ENCODE measurements at regions not wholly inside any gene's neighbourhood (a gene's known extent, or its start where the extent isn't known, plus 50 kb on each side); places are given as distances from the start of the nearest gene placed in this dataset.

DNA sequence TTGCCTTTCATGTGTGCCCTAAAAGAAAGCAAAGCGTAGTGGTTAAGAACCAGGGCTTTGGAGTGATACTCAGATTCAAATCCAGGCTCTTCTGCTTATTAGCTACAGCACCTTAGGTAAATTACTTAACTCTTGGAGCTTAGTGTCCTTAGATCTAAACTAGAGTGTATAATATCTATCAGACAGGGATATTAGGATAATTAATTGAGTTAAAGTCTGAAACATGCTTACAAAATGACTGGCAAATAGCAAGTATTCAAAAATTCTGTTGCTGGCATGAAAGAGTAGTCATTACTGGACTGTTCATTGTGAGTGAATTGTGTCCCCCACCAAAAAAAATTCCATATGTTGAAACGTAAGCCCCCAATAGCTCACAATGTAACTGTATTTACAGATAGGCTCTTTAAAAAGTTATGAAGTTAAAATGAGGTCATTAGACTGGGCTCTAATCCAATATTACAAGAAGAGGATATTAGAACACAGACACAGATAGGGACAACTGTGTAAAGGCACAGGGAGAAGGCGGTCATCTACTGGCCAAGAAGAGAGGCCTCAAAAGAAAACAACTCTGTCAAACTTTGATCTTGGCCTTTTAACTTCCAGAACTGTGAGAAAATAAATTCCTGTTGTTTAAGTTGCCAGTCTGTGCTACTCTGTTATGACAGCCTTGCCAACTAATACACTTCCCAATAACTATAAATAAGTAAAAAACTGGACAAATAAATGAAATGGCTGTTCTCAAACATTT is 60.4 kb upstream of the LRRC3B start:
- 56 to 62% methylated on average over 3 of the region's 3 CpGs for WGBS, 2 donors
- Histone ChIP-seq H3K27me3 (no peaks in the 10 kb centered on the region), H3K9me3 (no peaks in the 10 kb centered on the region), H3K4me1 (no peaks in the 10 kb centered on the region), H3K4me3 (no peak overlapping the region), H3K27ac (no peak overlapping the region), H3K36me3 (ENCODE audit: low read depth, missing control alignments) (no peaks in the 10 kb centered on the region)
- TF ChIP-seq POLR2A (IDR thresholded peaks at IDR 0.05): no peak
- TF ChIP-seq, protein P1, sequence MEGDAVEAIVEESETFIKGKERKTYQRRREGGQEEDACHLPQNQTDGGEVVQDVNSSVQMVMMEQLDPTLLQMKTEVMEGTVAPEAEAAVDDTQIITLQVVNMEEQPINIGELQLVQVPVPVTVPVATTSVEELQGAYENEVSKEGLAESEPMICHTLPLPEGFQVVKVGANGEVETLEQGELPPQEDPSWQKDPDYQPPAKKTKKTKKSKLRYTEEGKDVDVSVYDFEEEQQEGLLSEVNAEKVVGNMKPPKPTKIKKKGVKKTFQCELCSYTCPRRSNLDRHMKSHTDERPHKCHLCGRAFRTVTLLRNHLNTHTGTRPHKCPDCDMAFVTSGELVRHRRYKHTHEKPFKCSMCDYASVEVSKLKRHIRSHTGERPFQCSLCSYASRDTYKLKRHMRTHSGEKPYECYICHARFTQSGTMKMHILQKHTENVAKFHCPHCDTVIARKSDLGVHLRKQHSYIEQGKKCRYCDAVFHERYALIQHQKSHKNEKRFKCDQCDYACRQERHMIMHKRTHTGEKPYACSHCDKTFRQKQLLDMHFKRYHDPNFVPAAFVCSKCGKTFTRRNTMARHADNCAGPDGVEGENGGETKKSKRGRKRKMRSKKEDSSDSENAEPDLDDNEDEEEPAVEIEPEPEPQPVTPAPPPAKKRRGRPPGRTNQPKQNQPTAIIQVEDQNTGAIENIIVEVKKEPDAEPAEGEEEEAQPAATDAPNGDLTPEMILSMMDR (IDR thresholded peaks at IDR 0.05): no peak
- no peak for DNase-seq
- intact Hi-C loops (cut with DNase I; ENCODE audit: low total_unique reads): no loop called here

All from testis (tissue), 2 donors.